A549 (cell line): ENCODE measurements at regions not wholly inside any gene's neighbourhood (a gene's known extent, or its start where the extent isn't known, plus 50 kb on each side); places are given as distances from the start of the nearest gene placed in this dataset.

ENCODE experiments used
- KDM5A ChIP-seq: fragments of 200-600 bp; sonication (generic); IDR thresholded peaks from 2 replicates; pipeline ENCODE4 v1.6.1; 2016; ENCODE audit warnings: antibody characterized with exemption, mild to moderate bottlenecking
- TF ChIP-seq, protein P1 (sequence below): fragments of >200 bp; sonication (Bioruptor Twin); formaldehyde crosslinking; IDR thresholded peaks from 3 replicates; pipeline ENCODE4 v1.5.1; 2016

DNA sequence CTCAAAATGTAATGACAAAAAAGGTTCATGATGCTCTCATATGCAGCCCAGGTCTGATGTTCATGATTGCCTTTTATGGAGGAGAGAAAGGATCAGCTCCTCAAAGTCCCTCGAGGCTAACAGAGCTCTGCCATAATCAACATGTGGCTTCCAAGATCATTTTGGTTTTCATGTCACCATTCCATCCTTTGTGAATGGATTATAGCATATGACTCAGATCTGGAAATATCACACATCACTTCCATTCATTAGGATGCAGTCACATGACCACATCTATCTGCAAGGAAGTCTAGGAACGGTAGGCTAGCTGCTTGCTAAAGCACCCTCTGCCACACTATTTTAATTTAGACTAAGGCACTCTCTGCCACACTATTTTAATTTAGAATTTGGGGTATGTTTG lies 77.6 kb downstream of the COX18 start:
- TF ChIP-seq, protein P1, sequence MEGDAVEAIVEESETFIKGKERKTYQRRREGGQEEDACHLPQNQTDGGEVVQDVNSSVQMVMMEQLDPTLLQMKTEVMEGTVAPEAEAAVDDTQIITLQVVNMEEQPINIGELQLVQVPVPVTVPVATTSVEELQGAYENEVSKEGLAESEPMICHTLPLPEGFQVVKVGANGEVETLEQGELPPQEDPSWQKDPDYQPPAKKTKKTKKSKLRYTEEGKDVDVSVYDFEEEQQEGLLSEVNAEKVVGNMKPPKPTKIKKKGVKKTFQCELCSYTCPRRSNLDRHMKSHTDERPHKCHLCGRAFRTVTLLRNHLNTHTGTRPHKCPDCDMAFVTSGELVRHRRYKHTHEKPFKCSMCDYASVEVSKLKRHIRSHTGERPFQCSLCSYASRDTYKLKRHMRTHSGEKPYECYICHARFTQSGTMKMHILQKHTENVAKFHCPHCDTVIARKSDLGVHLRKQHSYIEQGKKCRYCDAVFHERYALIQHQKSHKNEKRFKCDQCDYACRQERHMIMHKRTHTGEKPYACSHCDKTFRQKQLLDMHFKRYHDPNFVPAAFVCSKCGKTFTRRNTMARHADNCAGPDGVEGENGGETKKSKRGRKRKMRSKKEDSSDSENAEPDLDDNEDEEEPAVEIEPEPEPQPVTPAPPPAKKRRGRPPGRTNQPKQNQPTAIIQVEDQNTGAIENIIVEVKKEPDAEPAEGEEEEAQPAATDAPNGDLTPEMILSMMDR = no peak
- TF ChIP-seq KDM5A = no peak
